ENCODE measurements at regions not wholly inside any gene's neighbourhood (a gene's known extent, or its start where the extent isn't known, plus 50 kb on each side); places are given as distances from the start of the nearest gene placed in this dataset.

DNA sequence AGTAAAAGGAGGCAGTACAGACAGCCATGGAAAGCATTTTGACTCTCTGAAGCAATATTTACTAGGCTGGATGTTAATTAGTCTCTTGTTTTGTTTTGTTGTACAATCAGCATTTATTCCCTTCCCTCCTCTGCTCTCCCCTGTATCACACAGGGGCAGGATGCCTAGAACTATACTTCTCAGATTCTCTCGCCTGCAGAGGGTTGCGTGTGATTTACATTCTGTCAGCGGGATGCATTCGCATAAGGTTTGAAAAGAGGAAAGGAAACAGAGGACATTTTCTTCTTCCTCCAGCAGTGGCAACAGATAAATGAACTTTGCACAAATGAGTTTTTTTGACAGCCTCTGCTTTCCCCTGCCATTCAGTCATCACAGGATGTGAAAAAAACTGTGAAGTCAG lies 188.3 kb downstream of the RSL24D1 start:
- TF ChIP-seq POLR2A (IDR thresholded peaks at IDR 0.05; ENCODE audit: low read depth, low read length): no peak
- no peak for TF ChIP-seq POLR2AphosphoS5 (IDR thresholded peaks at IDR 0.05; ENCODE audit: low read depth, low read length)
- TF ChIP-seq SPI1 (IDR thresholded peaks at IDR 0.05; ENCODE audit: low read depth, low read length): no peak
- no peak for TF ChIP-seq TAF1 (IDR thresholded peaks at IDR 0.05; ENCODE audit: low read depth, low read length)
- no peak for TF ChIP-seq POU2F2 (IDR thresholded peaks at IDR 0.05; ENCODE audit: low read depth, low read length)
- no peak for TF ChIP-seq PAX5 (IDR thresholded peaks at IDR 0.05; ENCODE audit: insufficient read depth, low read length, severe bottlenecking)
